HEK293 (cell line): ENCODE measurements at regions not wholly inside any gene's neighbourhood (a gene's known extent, or its start where the extent isn't known, plus 50 kb on each side); places are given as distances from the start of the nearest gene placed in this dataset.

Experiments
- CTCF ChIA-PET: fragments of 350-600 bp; formaldehyde crosslinking; extraction: SDS; loops from one replicate; lab custom pipeline; 2021; ENCODE audit warnings: antibody characterized with exemption; lab: Yijun Ruan, JAX
- POLR2A ChIA-PET: fragments of 300-600 bp; formaldehyde crosslinking; extraction: SDS; loops from one replicate; lab custom pipeline; 2020; ENCODE audit warnings: antibody characterized with exemption, inconsistent platforms; lab: Yijun Ruan, JAX
- H3K27ac ChIP-seq: fragments of 200-500 bp; sonication (Bioruptor generic); 2 replicates; pipeline ENCODE4 v1.5.1; 2014; ENCODE audit warnings: low read depth, low read length, control low read depth, inconsistent platforms; ENCODE audit errors: extremely low read depth
- H3K36me3 ChIP-seq, 2 experiments: fragments of 200-500 bp in 1 of 2; sonication (Bioruptor generic) in 1 of 2; 1 replicate in 1 of 2; 2 replicates in 1 of 2; pipeline ENCODE4 v1.5.1; 2014 to 2017; ENCODE audit warnings: inconsistent platforms in 2 of 2, low read length in 2 of 2; ENCODE audit not compliant: control insufficient read depth in 2 of 2, insufficient read depth in 1 of 2
- H3K4me1 ChIP-seq: fragments of 200-500 bp; sonication (Bioruptor generic); 2 replicates; pipeline ENCODE4 v1.5.1; 2014; ENCODE audit warnings: mild to moderate bottlenecking, low read length, inconsistent platforms; ENCODE audit not compliant: control insufficient read depth, insufficient read depth
- H3K4me3 ChIP-seq: 2 replicates; pipeline ENCODE4 v1.5.1; 2011; ENCODE audit warnings: low read depth, mild to moderate bottlenecking, control low read depth, low read length, moderate library complexity
- H3K9me3 ChIP-seq: fragments of 200-500 bp; sonication (Bioruptor generic); 2 replicates; pipeline ENCODE4 v1.5.1; 2014; ENCODE audit warnings: low read depth, low read length, inconsistent platforms; ENCODE audit not compliant: control insufficient read depth, insufficient read depth
- GFI1B ChIP-seq: fragments of 450-650 bp; formaldehyde crosslinking; IDR thresholded peaks from 2 replicates; pipeline ENCODE4 v1.5.1; 2016; ENCODE audit warnings: missing biosample characterization, missing genetic modification characterization
- HOXA7 ChIP-seq: sonication (generic); formaldehyde crosslinking; IDR thresholded peaks from 2 replicates; pipeline ENCODE4 v1.8.1; 2022; ENCODE audit warnings: missing genetic modification reagents, borderline replicate concordance
- KLF9 ChIP-seq: fragments of 450-650 bp; formaldehyde crosslinking; IDR thresholded peaks from 2 replicates; pipeline ENCODE4 v1.5.1; 2016; ENCODE audit warnings: missing biosample characterization, missing genetic modification characterization, low read depth
- MEIS1 ChIP-seq: sonication (generic); formaldehyde crosslinking; IDR thresholded peaks from 2 replicates; pipeline ENCODE4 v1.8.1; 2022; ENCODE audit warnings: missing genetic modification reagents, mild to moderate bottlenecking, borderline replicate concordance
- TRIM28 ChIP-seq: IDR thresholded peaks from 2 replicates; pipeline ENCODE4 v1.6.1; 2011; ENCODE audit warnings: low read length, control low read depth, borderline replicate concordance
- ZBTB20 ChIP-seq: fragments of 450-650 bp; formaldehyde crosslinking; IDR thresholded peaks from 2 replicates; pipeline ENCODE4 v1.5.1; 2016; ENCODE audit warnings: missing biosample characterization, missing genetic modification characterization
- ZBTB21 ChIP-seq: fragments of 450-650 bp; formaldehyde crosslinking; IDR thresholded peaks from 2 replicates; pipeline ENCODE4 v1.5.1; 2017; ENCODE audit warnings: missing biosample characterization, missing genetic modification characterization
- ZBTB44 ChIP-seq: fragments of 450-650 bp; IDR thresholded peaks from 2 replicates; pipeline ENCODE4 v1.5.1; 2018; ENCODE audit warnings: missing biosample characterization, mild to moderate bottlenecking, missing genetic modification characterization
- ZNF175 ChIP-seq: fragments of 450-650 bp; formaldehyde crosslinking; IDR thresholded peaks from 2 replicates; pipeline ENCODE4 v1.5.1; 2016; ENCODE audit warnings: missing biosample characterization, missing genetic modification characterization
- ZNF202 ChIP-seq: fragments of 450-650 bp; formaldehyde crosslinking; IDR thresholded peaks from 2 replicates; pipeline ENCODE4 v1.5.1; 2016; ENCODE audit warnings: missing biosample characterization, missing genetic modification characterization, borderline replicate concordance
- ZNF221 ChIP-seq: fragments of 450-650 bp; formaldehyde crosslinking; IDR thresholded peaks from 2 replicates; pipeline ENCODE4 v1.5.1; 2017; ENCODE audit warnings: missing biosample characterization, missing genetic modification characterization, borderline replicate concordance
- ZNF24 ChIP-seq: fragments of 450-650 bp; formaldehyde crosslinking; IDR thresholded peaks from 2 replicates; pipeline ENCODE4 v1.5.1; 2016; ENCODE audit warnings: missing biosample characterization, missing genetic modification characterization
- ZNF248 ChIP-seq: fragments of 450-650 bp; formaldehyde crosslinking; IDR thresholded peaks from 2 replicates; pipeline ENCODE4 v1.5.1; 2017; ENCODE audit warnings: missing biosample characterization, missing genetic modification characterization
- ZNF302 ChIP-seq: fragments of 450-650 bp; formaldehyde crosslinking; IDR thresholded peaks from 2 replicates; pipeline ENCODE4 v1.5.1; 2016; ENCODE audit warnings: missing biosample characterization, missing genetic modification characterization, low read depth
- ZNF350 ChIP-seq: fragments of 450-650 bp; formaldehyde crosslinking; IDR thresholded peaks from 2 replicates; pipeline ENCODE4 v1.5.0; 2017; ENCODE audit warnings: missing biosample characterization, mild to moderate bottlenecking, missing genetic modification characterization
- ZNF529 ChIP-seq: fragments of 450-650 bp; formaldehyde crosslinking; IDR thresholded peaks from 2 replicates; pipeline ENCODE4 v1.5.1; 2017; ENCODE audit warnings: missing genetic modification characterization, missing biosample characterization; ENCODE audit not compliant: insufficient replicate concordance
- ZNF555 ChIP-seq: fragments of 450-650 bp; formaldehyde crosslinking; conservative IDR thresholded peaks from 2 replicates; pipeline ENCODE4 v1.5.1; 2017; ENCODE audit warnings: missing biosample characterization, mild to moderate bottlenecking, missing genetic modification characterization, inconsistent platforms
- ZNF596 ChIP-seq: fragments of 450-650 bp; IDR thresholded peaks from 2 replicates; pipeline ENCODE4 v1.5.0; 2018; ENCODE audit warnings: missing biosample characterization, mild to moderate bottlenecking, missing genetic modification characterization, moderate library complexity
- ZNF624 ChIP-seq: fragments of 450-650 bp; formaldehyde crosslinking; IDR thresholded peaks from 2 replicates; pipeline ENCODE4 v1.5.1; 2017; ENCODE audit warnings: missing biosample characterization, missing genetic modification characterization
- ZNF707 ChIP-seq: fragments of 450-650 bp; formaldehyde crosslinking; IDR thresholded peaks from 2 replicates; pipeline ENCODE4 v1.5.1; 2016; ENCODE audit warnings: missing biosample characterization, missing genetic modification characterization
- TF ChIP-seq, protein P1 (sequence below): fragments of 450-650 bp; formaldehyde crosslinking; IDR thresholded peaks from 2 replicates; pipeline ENCODE4; 2016; ENCODE audit warnings: missing biosample characterization, missing genetic modification characterization
- TF ChIP-seq, protein P2 (sequence below): fragments of 450-650 bp; IDR thresholded peaks from 2 replicates; pipeline ENCODE4 v1.5.1; 2018; ENCODE audit warnings: missing biosample characterization, missing genetic modification characterization
- TF ChIP-seq, protein P3 (sequence below): fragments of 450-650 bp; formaldehyde crosslinking; IDR thresholded peaks from 2 replicates; pipeline ENCODE4 v1.5.1; 2016; ENCODE audit warnings: missing biosample characterization, missing genetic modification characterization
- TF ChIP-seq, protein P4 (sequence below): fragments of 450-650 bp; formaldehyde crosslinking; IDR thresholded peaks from 2 replicates; pipeline ENCODE4 v1.5.1; 2016; ENCODE audit warnings: missing biosample characterization, missing genetic modification characterization
- TF ChIP-seq, protein P5 (sequence below): fragments of 450-650 bp; formaldehyde crosslinking; IDR thresholded peaks from 2 replicates; pipeline ENCODE4 v1.5.1; 2016; ENCODE audit warnings: missing biosample characterization, missing genetic modification characterization

DNA sequence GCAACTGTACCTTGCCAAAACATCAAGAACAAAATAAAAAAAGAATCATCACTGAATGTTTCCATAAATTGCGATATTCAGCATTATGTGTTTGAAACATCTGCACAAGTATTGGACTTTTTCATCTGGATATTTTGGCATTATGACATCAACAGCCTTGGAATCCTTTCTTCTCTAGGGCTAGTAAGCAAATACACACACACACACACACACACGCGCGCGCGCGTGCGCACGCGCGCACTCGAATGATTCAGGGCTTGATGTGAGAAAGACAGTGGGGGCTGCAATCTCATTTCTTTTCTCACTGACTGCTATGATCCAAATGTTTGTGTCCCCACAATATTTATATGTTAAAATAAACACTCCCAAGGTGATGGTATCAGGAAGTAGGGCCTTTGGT lies 90.0 kb upstream of the SLC38A4 start:
- no peak for TF ChIP-seq ZNF707 (tag by site-specific recombination)
- TF ChIP-seq GFI1B, result no peak
- no peak for TF ChIP-seq ZNF350 (tag by site-specific recombination)
- no peak for TF ChIP-seq ZBTB20
- no peak for TF ChIP-seq ZNF202 (tag by site-specific recombination)
- no peak for TF ChIP-seq ZNF302 (tag by site-specific recombination)
- TF ChIP-seq ZNF555 (tag by site-specific recombination), result no peak
- no peaks in the 10 kb centered on the region for H3K36me3 ChIP-seq
- ChIA-PET POLR2A (no interaction called here), CTCF (no interaction called here)
- no peaks in the 10 kb centered on the region for H3K9me3 ChIP-seq
- H3K4me3 ChIP-seq, result no peak overlapping the region
- no peak overlapping the region for H3K27ac ChIP-seq
- H3K4me1 ChIP-seq, result no peaks in the 10 kb centered on the region

- no peak overlapping the region for H3K4me3 ChIP-seq
- H3K36me3 ChIP-seq, result no peaks in the 10 kb centered on the region
- H3K27ac ChIP-seq, result no peak overlapping the region
- ChIA-PET CTCF (no interaction called here), POLR2A (no interaction called here)
- TF ChIP-seq, protein P1, sequence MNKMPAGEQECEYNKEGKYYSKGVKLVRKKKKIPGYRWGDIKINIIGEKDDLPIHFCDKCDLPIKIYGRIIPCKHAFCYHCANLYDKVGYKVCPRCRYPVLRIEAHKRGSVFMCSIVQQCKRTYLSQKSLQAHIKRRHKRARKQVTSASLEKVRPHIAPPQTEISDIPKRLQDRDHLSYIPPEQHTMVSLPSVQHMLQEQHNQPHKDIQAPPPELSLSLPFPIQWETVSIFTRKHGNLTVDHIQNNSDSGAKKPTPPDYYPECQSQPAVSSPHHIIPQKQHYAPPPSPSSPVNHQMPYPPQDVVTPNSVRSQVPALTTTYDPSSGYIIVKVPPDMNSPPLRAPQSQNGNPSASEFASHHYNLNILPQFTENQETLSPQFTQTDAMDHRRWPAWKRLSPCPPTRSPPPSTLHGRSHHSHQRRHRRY (tag by site-specific recombination), result no peak
- TF ChIP-seq ZNF221, result no peak
- TF ChIP-seq ZNF529 (tag by site-specific recombination), result no peak
- no peak for TF ChIP-seq ZNF24 (tag by site-specific recombination)
- TF ChIP-seq ZBTB44 (tag by site-specific recombination), result no peak
- no peak for TF ChIP-seq KLF9 (tag by site-specific recombination)
- TF ChIP-seq ZNF596 (tag by site-specific recombination), result no peak
- no peak for TF ChIP-seq ZNF624 (tag by site-specific recombination)
- no peak for TF ChIP-seq ZNF175 (tag by site-specific recombination)
- H3K4me1 ChIP-seq, result no peaks in the 10 kb centered on the region
- H3K9me3 ChIP-seq, result no peaks in the 10 kb centered on the region
Observed at GRCh38 chr12:46916796-46917419, 91.1 kb upstream of the SLC38A4 start.

DNA sequence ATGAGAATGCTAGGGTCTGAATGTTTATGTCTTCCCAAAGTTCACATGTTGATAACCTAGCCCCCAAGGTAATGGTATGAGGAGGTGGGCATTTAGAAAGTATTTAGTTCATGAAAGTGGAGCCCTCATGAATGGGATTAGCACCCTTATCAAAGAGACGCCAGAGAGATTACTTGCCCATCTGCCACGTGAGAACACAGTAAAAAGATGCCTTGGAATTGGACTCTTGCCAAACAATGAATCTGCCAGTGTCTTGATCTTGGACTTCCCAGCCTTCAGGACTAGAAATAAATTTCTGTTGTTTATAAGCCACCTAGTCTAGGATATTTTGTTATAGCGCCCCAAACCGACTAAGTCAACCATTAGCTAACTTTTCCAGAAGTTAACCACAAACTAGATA lies 92.0 kb upstream of the SLC38A4 start:
- Histone ChIP-seq H3K4me3 (no peak overlapping the region), H3K36me3 (no peaks in the 10 kb centered on the region), H3K4me1 (no peaks in the 10 kb centered on the region), H3K9me3 (no peaks in the 10 kb centered on the region), H3K27ac (no peak overlapping the region)
- CTCF ChIA-PET, result no interaction called here
- POLR2A ChIA-PET, result no interaction called here
- TF ChIP-seq, protein P2, sequence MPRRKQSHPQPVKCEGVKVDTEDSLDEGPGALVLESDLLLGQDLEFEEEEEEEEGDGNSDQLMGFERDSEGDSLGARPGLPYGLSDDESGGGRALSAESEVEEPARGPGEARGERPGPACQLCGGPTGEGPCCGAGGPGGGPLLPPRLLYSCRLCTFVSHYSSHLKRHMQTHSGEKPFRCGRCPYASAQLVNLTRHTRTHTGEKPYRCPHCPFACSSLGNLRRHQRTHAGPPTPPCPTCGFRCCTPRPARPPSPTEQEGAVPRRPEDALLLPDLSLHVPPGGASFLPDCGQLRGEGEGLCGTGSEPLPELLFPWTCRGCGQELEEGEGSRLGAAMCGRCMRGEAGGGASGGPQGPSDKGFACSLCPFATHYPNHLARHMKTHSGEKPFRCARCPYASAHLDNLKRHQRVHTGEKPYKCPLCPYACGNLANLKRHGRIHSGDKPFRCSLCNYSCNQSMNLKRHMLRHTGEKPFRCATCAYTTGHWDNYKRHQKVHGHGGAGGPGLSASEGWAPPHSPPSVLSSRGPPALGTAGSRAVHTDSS (tag by site-specific recombination), result no peak
- TF ChIP-seq ZBTB21 (tag by site-specific recombination) (no peak), ZNF248 (no peak), TRIM28 (no peak), MEIS1 (CRISPR knock-in tag) (no peak), HOXA7 (CRISPR knock-in tag) (no peak)
- TF ChIP-seq, protein P3, sequence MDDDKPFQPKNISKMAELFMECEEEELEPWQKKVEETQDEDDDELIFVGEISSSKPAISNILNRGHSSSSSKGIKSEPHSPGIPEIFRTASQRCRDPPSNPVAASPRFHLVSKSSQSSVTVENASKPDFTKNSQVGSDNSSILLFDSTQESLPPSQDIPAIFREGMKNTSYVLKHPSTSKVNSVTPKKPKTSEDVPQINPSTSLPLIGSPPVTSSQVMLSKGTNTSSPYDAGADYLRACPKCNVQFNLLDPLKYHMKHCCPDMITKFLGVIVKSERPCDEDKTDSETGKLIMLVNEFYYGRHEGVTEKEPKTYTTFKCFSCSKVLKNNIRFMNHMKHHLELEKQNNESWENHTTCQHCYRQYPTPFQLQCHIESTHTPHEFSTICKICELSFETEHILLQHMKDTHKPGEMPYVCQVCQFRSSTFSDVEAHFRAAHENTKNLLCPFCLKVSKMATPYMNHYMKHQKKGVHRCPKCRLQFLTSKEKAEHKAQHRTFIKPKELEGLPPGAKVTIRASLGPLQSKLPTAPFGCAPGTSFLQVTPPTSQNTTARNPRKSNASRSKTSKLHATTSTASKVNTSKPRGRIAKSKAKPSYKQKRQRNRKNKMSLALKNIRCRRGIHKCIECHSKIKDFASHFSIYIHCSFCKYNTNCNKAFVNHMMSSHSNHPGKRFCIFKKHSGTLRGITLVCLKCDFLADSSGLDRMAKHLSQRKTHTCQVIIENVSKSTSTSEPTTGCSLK (tag by site-specific recombination), result no peak
- TF ChIP-seq, protein P4, sequence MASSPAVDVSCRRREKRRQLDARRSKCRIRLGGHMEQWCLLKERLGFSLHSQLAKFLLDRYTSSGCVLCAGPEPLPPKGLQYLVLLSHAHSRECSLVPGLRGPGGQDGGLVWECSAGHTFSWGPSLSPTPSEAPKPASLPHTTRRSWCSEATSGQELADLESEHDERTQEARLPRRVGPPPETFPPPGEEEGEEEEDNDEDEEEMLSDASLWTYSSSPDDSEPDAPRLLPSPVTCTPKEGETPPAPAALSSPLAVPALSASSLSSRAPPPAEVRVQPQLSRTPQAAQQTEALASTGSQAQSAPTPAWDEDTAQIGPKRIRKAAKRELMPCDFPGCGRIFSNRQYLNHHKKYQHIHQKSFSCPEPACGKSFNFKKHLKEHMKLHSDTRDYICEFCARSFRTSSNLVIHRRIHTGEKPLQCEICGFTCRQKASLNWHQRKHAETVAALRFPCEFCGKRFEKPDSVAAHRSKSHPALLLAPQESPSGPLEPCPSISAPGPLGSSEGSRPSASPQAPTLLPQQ (tag by site-specific recombination), result no peak
- TF ChIP-seq, protein P5, sequence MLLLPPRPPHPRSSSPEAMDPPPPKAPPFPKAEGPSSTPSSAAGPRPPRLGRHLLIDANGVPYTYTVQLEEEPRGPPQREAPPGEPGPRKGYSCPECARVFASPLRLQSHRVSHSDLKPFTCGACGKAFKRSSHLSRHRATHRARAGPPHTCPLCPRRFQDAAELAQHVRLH (tag by site-specific recombination), result no peak
